Activated naive CD4-positive, alpha-beta T cell treated with Interleukin-2 at 50 U/mL for 16 hours (primary cell): ENCODE measurements at regions not wholly inside any gene's neighbourhood (a gene's known extent, or its start where the extent isn't known, plus 50 kb on each side); places are given as distances from the start of the nearest gene placed in this dataset.

ENCODE experiments used
- DNase-seq: peaks from one replicate; pipeline ENCODE4 v3.0.0-alpha.2; 2020

GRCh38 chr3:70789878-70790277 is 477.4 kb upstream of the MDFIC2 start:
- DNase-seq = no peak

- DNase-seq = no peak
These were observed 468.4 kb upstream of the MDFIC2 start for GRCh38 chr3:70780790-70781189.

- DNase-seq = no peak
These were observed 466.9 kb upstream of the MDFIC2 start for GRCh38 chr3:70779296-70779695.

DNA sequence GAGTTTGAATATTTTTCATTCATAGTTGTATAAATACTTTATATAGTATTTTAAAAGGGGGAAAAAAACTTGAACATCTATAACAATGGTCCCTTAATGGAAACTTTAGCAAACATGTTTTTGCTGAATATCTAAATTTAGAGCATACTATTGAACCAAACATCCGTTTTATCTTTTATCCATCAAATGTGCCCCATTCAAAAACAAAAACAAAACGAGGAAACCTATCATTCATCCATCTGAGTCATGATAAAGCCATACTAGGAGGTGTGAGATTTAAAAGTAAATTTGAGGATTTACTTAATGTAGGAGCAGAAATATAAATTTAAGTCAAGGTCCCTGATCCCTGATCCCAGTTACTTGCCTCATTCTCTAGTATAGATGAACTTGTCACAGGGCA is 463.6 kb upstream of the MDFIC2 start:
- no peak for DNase-seq

- DNase-seq = no peak
These were observed 462.8 kb upstream of the MDFIC2 start for GRCh38 chr3:70775257-70775656.

- no peak for DNase-seq
These were observed 462.2 kb upstream of the MDFIC2 start for GRCh38 chr3:70774641-70775040.

DNA sequence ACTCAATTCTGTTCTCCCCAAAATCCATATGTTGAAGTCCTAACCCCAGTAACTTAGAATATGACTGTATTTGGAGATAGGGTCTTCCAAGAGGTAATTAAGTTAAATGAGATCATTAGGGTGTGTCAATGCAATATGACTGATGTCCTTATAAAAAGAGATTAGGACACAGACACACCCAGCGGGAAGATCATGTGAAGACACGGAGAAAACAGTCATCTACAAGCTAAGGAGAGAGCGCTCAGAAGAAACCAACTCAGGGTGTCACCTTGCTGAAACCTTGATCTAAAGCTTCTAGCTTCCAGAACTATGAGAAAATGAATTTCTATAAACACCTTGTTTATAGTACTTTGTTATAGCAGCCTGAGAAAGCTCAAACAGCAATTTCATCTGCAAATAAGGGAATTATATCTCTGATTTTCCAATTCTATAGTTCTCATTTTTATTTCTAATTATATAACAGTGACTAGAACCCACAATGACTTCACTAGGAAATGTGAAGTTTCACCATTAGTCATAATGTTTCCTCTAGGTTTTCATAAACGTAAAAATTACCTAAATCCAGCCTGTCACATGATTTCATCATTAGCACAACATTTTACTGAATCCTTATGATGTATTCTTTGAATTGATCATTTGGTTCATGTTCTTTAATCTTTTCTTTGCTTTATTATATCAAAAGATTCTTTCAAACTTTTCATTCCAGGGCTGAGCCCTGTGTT is 459.1 kb upstream of the MDFIC2 start:
- no peak for DNase-seq

DNA sequence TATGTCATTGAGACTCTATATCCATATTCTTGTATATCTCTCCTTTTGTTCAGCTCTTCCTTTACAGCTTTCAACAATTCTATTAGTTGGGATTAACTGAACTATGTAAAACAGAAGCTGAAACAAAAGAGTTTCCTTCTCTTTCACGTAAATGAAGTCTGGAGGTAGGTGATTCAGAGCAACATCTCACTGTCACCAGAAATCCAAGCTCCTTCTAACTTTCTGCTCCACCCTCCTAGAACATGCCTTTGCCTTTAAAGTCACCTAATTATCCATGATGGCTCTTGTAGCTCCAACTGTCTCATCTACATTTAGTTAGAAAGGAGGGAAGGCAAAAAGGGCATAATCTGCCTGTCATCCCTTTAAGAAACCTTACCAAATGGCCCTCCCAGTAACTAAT is 458.2 kb upstream of the MDFIC2 start:
- DNase-seq = no peak

DNA sequence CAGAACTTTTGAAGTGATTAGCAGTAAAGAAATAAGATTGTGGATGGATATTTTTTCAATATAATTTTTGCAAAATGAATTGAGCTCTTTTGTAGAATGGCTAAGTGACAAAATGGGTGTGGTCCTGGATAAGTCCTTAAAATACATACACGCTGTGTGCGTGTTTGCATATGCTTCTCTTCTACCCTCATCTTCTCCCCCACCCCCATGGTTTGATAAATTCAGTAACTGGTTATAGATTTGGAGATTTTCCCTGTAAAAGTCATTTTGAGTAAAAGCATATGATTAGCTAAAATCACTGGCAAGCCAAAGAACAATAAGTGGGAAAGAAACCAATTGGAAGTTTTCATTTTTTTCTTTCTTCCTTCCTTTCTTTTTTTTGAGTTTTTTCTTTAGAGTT is 453.9 kb upstream of the MDFIC2 start:
- DNase-seq = no peak

DNA sequence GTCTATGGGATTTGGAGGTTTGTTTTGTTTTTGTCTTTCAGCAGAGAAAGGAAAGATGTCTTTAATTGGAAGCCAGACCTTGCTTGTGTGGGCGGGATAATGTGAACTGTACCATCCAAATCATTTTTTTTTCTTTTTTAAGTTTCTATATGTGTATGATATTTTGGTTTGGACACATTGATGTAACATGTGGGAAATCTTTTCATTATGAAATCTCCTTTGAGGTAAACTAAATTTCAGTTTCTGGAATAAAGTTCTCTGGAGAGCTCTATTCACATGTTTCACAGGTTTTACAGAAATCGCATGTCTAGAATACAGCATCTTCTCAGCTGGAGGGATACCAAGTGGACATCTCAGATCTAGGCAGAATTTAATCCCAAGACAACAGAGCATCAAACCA is 451.5 kb upstream of the MDFIC2 start:
- no peak for DNase-seq

DNA sequence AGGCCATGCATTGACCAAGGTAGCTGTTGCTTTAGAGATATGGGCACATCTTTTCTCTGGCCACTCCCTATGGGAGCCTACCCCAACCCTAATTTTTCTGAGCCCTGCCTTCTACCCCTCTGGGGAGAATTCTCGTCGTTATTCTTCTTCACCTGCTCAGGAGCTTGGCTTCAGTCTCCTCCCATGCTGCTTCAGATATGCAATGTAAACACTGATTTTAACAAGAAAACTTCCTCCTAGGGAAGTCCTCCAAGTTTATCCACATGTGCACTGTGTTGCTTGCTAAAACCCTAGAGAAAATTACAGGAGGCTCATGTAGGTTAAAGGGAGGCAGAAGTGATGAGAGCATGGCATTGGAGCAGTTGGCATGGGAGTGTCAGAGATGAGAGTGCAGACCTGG is 445.2 kb upstream of the MDFIC2 start:
- no peak for DNase-seq

- no peak for DNase-seq
These were observed 443.1 kb upstream of the MDFIC2 start for GRCh38 chr3:70755526-70755925.

- no peak for DNase-seq
These were observed 441.9 kb upstream of the MDFIC2 start for GRCh38 chr3:70754314-70754713.

DNA sequence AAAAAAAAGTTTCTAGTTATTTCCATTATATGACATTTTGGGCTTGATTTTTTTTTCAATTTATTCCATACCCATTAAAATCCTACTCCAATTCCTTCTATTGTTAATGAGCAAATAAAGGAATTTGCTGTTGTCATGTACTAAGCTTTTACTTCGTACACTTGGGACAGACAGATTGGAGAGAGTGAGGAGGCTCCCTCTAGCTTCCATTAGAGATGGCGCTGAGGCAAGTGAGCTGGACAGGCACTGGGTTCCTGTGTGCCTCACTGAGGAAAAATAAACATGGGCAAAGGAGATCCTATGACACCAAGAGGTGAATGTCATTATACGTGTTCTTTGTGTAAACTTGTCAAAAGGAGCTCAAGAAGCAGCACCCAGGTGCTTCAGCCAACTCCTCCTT is 441.1 kb upstream of the MDFIC2 start:
- DNase-seq = no peak

GRCh38 chr3:70752051-70752450 is 439.6 kb upstream of the MDFIC2 start:
- DNase-seq = no peak

GRCh38 chr3:70749122-70749521 is 436.7 kb upstream of the MDFIC2 start:
- no peak for DNase-seq

DNA sequence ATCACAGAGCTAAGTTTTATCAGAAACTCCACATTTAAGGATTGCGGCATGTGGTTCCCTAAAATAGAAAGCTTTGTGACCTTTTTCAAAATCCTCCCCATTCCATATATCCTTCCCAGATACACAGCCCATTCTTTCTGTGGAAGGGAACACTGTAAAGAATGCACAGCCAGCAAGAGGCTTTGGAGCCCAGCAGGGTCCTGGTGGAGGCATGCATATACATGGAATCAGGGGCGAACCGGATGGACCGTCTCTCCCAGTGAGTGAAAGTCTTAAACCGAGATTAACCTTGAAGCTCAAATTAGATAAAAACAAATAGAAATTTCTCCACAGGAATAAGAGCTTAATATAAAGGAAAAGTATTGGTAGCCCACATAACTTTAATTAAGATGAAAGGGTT is 436.2 kb upstream of the MDFIC2 start:
- DNase-seq = no peak

DNA sequence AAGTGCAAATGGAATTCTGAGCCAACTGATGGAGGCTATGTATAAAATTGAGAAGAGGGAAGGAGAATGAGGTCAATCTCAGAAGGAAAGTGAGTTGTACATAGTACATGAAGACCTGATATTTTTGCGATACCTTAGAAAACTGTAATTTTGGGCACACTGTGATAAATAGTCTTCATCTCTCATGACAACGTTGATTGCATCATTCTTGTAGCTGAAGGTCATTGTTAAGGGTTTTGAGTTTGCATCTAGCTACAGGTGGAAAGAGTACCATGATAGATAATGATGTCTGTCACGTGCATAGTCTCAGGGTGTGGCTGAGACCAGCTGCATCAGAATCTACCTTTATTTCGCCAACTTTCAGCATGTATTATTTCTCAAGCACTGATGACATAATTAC is 435.4 kb upstream of the MDFIC2 start:
- no peak for DNase-seq

- DNase-seq = no peak
These were observed 432.1 kb upstream of the MDFIC2 start for GRCh38 chr3:70744536-70744935.

DNA sequence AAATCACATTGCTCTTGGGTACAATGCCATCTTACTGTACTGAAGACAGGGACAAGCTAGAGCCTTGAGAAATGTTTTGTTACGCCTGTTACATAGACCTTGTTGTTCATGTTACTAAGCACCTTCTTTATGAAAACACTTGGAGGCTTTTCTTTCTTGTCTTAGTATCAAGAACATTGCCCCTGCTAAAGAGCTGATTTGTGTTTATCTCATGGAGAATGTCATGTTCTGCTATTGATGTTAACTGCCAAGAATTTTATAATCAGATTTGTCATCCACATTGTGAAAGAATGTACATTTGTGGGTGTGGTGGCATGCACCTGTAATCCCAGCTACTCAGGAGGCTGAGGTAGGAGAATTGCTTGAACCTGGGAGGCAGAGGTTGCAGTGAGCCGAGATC is 431.3 kb upstream of the MDFIC2 start:
- DNase-seq = no peak

DNA sequence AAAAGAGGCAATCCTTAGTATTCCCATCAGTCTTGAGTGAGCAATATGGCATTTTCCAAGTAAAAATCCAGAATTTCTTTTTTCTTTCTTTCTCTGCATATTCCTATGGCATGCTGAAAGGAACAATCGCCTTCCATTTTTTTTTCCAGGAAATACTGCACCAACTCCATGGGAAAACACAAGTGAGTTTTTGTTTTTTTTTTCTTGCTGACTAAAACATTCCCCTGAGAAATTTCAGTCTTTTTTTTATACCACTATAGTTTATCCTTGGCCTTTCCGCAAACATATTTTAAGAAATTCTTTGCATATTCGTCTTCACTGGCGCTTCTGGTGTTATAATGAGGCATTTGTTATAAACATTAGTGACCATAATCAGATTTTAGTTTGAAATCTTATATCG is 429.6 kb upstream of the MDFIC2 start:
- no peak for DNase-seq

- DNase-seq = no peak
These were observed 428.4 kb upstream of the MDFIC2 start for GRCh38 chr3:70740872-70741271.

GRCh38 chr3:70740071-70740470 is 427.6 kb upstream of the MDFIC2 start:
- no peak for DNase-seq

- no peak for DNase-seq
These were observed 425.8 kb upstream of the MDFIC2 start for GRCh38 chr3:70738291-70738681.

DNA sequence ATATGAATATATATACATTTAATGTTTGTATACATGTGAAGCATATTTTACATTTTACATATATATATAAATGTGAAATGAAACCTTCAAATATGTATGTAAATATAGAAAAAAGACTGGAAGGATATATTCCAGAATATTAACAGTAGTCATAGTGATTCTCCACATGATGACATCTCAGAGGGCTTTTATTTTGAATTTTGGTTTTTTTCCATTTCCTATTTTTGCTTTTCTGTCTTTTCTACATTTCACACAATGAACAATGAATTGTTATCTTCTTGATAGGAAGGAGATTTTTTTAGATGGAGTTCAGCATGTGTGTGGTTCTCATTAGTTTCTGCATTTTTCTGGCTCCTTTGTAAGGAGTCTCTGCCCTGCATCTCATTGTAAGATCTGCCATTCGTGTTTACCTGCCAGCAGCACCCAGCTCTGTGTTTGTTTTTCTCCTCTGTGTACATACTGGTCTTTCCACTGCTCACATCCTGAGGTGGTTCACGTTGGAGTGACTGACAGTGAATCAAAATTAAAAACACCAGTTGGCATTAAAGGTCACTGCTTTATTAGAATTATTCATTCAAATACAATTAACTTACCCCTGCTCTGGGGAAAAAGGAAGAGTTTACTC is 425.3 kb upstream of the MDFIC2 start:
- DNase-seq = no peak
